ENCODE measurements at regions not wholly inside any gene's neighbourhood (a gene's known extent, or its start where the extent isn't known, plus 50 kb on each side); places are given as distances from the start of the nearest gene placed in this dataset.

DNA sequence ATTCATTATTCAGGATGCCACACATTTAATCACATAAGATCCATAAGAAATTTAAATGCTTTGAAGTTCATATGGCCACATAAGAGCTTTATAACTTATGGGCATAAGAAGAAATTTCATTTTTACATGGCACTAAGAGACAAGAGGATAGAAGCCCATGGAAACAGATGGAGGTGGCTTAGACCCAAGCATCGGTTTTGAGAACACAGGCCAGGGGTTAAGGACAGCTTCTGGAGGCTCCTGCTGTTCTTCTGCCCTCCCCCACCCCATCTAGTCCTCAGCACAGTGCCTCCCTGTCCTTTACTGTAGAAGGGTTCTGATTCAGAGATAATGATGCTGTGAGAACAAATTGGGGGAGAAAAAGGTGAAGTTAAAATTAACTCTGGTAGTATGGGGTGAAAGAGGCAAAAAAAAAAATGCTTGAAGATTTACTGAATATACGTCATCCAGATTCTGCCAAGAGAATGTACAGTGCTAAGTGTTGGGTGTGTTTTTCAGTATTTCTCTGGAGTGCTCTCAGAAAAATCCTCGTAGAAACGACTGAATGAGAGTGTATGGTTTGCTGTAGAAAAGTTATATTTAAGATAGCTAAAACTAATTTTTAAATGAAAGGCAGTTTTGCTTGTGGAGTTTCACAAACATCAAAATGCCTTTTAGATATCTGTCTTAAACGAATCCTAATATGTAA, 539.7 kb downstream of the QKI start:
- Mint-ChIP-seq H3K4me3 (no peak overlapping the region), H3K36me3 (ENCODE audit: insufficient read depth in 1 of 3, low read depth in 3 of 3) (no peaks in the 10 kb centered on the region; a peak in 1 of 7 replicates), H3K27ac (no peak overlapping the region), H3K27me3 (ENCODE audit: low read depth) (no peaks in the 10 kb centered on the region), H3K4me1 (peaks cover 44 to 55% of the 10 kb centered on the region in 2 experiments), H3K9me3 (peaks cover 0 to 2% of the 10 kb centered on the region in 2 experiments; a peak in 1 of 5 replicates)
- Histone ChIP-seq H2AK5ac (ENCODE audit: insufficient read length, low read length) (no peak overlapping the region), H3K79me2 (ENCODE audit: insufficient read depth, low read length) (no peaks in the 10 kb centered on the region), H3K27ac (ENCODE audit: insufficient read length, low read depth, low read length) (no peak overlapping the region), H3K18ac (ENCODE audit: insufficient read length, low read depth, low read length) (no peak overlapping the region), H3K9me3 (ENCODE audit: control insufficient read depth, low read depth, low read length) (no peaks in the 10 kb centered on the region), H3K9ac (ENCODE audit: extremely low read depth, insufficient read length, low read length) (no peak overlapping the region), H3K27me3 (ENCODE audit: insufficient read depth, low read length) (no peaks in the 10 kb centered on the region), H2BK5ac (ENCODE audit: insufficient read length, low read length) (no peak overlapping the region), H3K14ac (ENCODE audit: insufficient read depth, low read length) (no peak overlapping the region), H3K23me2 (ENCODE audit: insufficient read length, low read depth, low read length, poor library complexity, severe bottlenecking) (no peaks in the 10 kb centered on the region), H2AFZ (ENCODE audit: low read length) (no peak overlapping the region), H3K56ac (ENCODE audit: insufficient read length, low read depth, low read length) (no peak overlapping the region), H2BK120ac (ENCODE audit: low read depth, low read length, poor library complexity, severe bottlenecking) (no peak overlapping the region), H3K4ac (ENCODE audit: low read depth, low read length) (no peak overlapping the region), H3K23ac (ENCODE audit: insufficient read length, low read depth, low read length) (no peak overlapping the region), H4K20me1 (ENCODE audit: control insufficient read depth, insufficient read depth, insufficient read length) (no peaks in the 10 kb centered on the region), H4K8ac (replicated peaks; ENCODE audit: insufficient read length, low read depth, low read length) (no peak overlapping the region), H2BK20ac (ENCODE audit: low read depth, low read length, poor library complexity, severe bottlenecking) (no peak overlapping the region), H2BK12ac (ENCODE audit: insufficient read length, low read depth, low read length) (no peak overlapping the region), H2BK15ac (ENCODE audit: low read depth, low read length) (no peak overlapping the region), H4K5ac (ENCODE audit: insufficient read length, low read depth, low read length) (no peak overlapping the region), H3K79me1 (ENCODE audit: insufficient read depth, low read depth, low read length, poor library complexity, severe bottlenecking) (no peaks in the 10 kb centered on the region), H3K4me2 (ENCODE audit: insufficient read depth, insufficient read length, low read length) (no peak overlapping the region), H3T11ph (ENCODE audit: low read length) (no peak overlapping the region), H3K4me1 (ENCODE audit: insufficient read depth, low read length) (no peaks in the 10 kb centered on the region; the same call in 1 of the 2 replicates), H4K91ac (ENCODE audit: insufficient read length, low read depth, low read length) (no peak overlapping the region)
- WGBS (ENCODE audit: extremely low coverage, insufficient read length, low lambda C conversion rate): no CpG with 5 or more reads among the region's 5 CpGs
- DNase-seq: no peak
- TF ChIP-seq, protein P1, sequence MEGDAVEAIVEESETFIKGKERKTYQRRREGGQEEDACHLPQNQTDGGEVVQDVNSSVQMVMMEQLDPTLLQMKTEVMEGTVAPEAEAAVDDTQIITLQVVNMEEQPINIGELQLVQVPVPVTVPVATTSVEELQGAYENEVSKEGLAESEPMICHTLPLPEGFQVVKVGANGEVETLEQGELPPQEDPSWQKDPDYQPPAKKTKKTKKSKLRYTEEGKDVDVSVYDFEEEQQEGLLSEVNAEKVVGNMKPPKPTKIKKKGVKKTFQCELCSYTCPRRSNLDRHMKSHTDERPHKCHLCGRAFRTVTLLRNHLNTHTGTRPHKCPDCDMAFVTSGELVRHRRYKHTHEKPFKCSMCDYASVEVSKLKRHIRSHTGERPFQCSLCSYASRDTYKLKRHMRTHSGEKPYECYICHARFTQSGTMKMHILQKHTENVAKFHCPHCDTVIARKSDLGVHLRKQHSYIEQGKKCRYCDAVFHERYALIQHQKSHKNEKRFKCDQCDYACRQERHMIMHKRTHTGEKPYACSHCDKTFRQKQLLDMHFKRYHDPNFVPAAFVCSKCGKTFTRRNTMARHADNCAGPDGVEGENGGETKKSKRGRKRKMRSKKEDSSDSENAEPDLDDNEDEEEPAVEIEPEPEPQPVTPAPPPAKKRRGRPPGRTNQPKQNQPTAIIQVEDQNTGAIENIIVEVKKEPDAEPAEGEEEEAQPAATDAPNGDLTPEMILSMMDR (conservative IDR thresholded peaks at IDR 0.05): no peak

Measured in H9 (cell line).